Ovary (tissue), 3 donors: ENCODE measurements at regions not wholly inside any gene's neighbourhood (a gene's known extent, or its start where the extent isn't known, plus 50 kb on each side); places are given as distances from the start of the nearest gene placed in this dataset.

Source experiments
- EP300 ChIP-seq: sonication (generic); formaldehyde crosslinking; IDR thresholded peaks from one replicate; pipeline ENCODE4 v1.6.1; 2017; ENCODE audit warnings: antibody characterized with exemption
- POLR2A ChIP-seq: fragments of 450-650 bp; IDR thresholded peaks from one replicate; pipeline ENCODE4 v1.6.1; 2017; ENCODE audit warnings: antibody characterized with exemption, mild to moderate bottlenecking, moderate library complexity
- TF ChIP-seq, protein P1 (sequence below), 3 donors: fragments of 450-650 bp in 2 of 3; fragments of 200-600 bp in 1 of 3; IDR thresholded peaks; one replicate each; pipeline versions ENCODE4 v1.5.1 to v1.8.0; 2016 to 2022; ENCODE audit warnings: antibody characterized with exemption in 3 of 3, mild to moderate bottlenecking in 1 of 3
- donor health status: DM: no; HTN: no; CAD: no.

DNA sequence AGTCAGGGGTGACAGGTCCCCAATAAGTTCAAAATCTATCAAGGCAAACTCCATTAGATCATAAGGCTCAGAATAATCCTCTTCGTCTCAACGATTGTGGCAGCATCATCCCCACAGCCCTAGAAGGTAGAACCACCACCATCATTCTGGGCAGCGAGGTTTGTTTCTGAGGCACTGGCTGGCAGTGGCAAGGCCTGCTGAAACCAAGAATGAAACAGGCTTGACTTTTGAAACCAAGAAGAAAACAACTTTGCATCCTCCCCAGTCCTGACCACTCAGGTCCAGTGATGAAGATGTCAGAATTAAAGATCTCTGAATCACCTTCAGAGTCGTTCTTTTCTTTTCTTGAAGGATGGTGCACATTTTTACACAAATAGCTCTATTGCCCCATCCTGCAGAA lies 152.6 kb upstream of the SYT1 start:
- no peak for TF ChIP-seq POLR2A
- TF ChIP-seq, protein P1, sequence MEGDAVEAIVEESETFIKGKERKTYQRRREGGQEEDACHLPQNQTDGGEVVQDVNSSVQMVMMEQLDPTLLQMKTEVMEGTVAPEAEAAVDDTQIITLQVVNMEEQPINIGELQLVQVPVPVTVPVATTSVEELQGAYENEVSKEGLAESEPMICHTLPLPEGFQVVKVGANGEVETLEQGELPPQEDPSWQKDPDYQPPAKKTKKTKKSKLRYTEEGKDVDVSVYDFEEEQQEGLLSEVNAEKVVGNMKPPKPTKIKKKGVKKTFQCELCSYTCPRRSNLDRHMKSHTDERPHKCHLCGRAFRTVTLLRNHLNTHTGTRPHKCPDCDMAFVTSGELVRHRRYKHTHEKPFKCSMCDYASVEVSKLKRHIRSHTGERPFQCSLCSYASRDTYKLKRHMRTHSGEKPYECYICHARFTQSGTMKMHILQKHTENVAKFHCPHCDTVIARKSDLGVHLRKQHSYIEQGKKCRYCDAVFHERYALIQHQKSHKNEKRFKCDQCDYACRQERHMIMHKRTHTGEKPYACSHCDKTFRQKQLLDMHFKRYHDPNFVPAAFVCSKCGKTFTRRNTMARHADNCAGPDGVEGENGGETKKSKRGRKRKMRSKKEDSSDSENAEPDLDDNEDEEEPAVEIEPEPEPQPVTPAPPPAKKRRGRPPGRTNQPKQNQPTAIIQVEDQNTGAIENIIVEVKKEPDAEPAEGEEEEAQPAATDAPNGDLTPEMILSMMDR (IDR thresholded peaks at IDR 0.05) = no peak
- TF ChIP-seq EP300 = no peak
